Fibroblast of the conjunctiva (primary cell): ENCODE measurements at regions not wholly inside any gene's neighbourhood (a gene's known extent, or its start where the extent isn't known, plus 50 kb on each side); places are given as distances from the start of the nearest gene placed in this dataset.
"Not testable (repeated sequence)": the region's sequence is repeated elsewhere in the genome, so short reads cannot be mapped to it uniquely, and the experiment has no call there.

Experiments used
- DNase-seq: peaks from one replicate; pipeline ENCODE4 v3.0.0-alpha.2; 2010; ENCODE audit warnings: low read depth

DNA sequence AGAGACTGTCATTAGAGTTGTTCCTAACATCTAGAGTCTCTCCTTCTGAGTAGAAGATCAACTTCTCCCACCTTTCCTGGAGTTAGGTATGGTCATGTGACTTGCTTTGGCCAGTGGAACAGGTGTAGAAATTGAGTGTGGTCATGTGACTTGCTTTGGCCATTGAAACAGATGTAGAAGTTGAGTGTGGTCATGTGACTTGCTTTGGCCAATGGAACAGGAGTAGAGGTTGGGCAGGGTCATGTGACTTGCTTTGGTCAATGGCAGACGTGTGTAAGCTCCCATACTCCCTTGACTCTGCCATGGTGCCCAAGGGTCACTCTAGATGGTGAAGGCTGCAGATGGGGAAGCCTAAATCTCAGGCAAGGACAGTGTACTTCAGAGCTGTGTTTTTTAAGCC lies 306.0 kb downstream of the NPHP4 start:
- DNase-seq: no peak

DNA sequence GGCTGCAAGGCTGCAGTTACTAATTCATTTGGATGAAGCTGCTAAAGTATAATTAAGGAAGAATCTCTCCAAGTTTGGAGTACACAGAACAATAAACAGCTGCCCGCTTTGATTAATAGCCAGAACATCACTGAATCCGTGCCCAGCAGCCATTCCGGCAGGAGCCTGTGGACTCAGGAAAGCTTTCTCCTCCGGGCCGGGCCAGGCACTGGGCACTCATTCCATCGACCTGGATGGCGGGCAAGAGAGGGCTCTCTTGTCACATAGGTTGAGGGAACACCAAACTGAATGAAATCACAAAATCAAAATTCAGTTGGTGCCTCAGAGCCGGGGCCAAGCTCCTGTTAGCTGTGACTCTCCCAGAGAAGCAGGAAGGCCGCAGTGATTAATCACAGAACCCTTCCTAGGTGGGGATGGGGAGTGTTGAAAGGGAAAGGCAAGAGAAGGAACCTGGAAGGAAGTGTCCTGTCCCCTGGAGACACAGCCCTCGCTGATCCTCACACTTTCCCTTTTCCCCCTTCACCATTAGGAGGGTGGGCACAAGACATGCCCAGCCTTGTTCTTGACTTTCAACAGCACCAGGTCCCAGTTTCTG lies 306.7 kb downstream of the NPHP4 start:
- DNase-seq: no peak

DNA sequence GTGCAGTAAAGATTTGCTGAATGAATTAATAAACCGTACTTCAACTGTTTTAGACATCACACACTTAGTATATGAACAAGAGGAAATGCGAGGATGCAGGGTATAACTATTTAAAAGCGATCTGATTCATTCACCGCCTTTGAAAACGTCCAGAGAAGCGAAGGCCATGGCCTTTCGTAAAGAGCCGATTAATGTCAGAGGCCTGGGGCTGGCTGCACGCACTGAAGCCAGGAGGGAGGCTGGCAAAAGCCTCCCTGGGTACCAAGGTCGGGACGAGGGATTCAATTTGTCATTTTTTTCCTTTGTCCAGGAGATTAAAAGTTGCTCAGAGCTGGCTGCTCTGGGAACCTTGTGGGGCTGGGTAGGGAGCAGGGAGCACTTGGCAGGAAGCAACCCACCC lies 307.4 kb downstream of the NPHP4 start:
- no peak for DNase-seq

DNA sequence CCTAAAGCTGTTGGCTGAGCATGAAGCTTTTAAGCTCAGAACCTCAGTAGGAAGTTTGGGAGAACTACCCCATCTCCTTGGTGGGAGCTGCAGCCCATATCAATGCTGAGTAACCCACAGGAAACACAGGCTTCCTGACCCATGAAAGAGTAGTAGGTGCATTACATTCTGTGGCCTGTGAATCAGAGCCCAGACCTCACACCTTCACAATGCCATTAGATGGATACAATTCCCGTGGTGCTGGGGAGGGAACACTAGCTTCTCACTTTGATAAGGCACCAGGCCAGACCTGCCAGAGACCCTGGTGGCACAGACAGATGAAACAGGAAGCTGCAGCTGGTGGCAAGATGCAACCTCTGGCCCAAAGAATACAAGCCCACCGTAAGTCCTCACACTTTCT lies 308.8 kb downstream of the NPHP4 start:
- DNase-seq: no peak

DNA sequence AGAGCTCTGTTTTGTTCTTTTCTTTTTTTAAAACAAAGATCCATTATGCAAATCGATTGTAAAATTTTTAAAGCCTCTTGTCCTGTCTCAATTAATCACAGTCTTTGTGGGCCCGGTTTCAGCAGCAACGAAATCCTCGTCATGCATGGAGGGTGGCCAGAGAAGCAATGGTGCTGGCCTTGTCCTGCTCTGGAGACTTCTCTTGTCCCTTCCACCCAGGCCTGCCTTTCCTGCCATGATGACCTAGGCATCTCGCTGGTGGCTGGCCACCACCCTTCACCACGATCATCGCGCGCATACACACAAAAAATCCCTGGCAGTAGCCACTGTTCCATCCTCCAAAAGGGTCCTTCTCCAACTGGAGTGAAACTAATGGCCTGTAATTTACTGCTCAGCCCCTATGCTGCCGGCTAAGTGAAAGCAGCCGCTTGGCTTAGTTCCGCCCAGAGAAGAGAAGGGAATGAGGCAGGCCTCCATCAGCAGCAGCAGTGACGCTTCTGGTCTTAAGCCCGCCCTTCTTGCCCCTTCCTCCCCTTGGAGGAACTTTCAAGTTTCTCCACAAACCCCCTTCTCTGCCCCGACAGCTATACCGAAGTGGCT lies 309.5 kb downstream of the NPHP4 start:
- no peak for DNase-seq

DNA sequence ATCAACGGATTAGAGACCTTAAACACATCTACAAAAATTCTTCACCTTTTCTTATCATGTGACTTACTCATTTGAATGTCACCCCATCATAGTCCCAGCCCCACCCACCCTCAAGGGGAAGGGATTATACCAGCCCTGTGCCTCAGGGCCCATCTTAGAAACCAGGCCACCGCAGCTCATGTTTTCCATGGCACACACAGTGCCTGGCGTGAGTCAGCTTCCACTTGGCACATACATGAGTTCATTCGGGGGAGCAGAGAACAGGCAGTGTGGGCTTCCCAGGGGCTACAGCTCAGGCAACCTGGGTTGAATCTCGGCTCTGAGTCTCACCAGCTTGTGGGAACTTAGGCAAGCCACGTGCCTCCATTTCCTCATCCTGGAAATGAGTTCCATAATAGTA lies 310.6 kb downstream of the NPHP4 start:
- no peak for DNase-seq

DNA sequence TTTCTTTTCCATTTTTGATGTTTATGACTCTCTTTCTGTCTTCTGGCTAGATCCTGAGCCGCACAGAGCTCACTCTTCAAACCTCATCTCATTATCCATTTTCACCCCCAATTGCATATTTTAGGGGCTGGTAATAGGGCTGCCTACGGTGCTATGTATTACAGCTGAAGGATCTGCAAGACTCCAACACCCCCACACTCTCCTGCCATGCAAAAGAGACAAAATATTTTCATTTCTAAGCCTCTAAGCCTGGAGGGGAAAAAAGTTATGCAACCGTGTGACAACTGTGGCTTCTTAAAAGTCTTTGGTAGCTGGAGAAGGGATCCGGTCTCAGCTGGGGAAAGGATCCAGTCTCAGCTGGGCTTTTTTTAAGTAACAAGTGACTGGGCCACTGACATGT lies 311.6 kb downstream of the NPHP4 start:
- DNase-seq: no peak

DNA sequence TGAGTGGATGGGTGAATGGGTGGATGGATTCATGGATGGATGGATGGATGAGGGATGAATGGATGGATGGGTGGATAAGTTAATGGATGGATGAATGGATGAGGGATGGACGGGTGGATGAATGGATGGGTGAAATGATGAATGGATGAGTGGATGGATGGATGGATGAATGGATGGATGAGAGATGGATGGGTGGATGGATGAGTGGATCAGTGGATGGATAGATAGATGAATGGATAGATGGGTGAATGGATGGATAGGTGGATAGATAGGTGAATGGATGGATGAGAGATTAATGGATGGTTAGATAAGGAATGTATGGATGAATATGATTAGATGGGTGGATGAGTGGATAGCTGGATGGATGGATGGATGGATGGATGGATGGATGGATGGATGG lies 313.5 kb downstream of the NPHP4 start:
- no peak for DNase-seq

DNA sequence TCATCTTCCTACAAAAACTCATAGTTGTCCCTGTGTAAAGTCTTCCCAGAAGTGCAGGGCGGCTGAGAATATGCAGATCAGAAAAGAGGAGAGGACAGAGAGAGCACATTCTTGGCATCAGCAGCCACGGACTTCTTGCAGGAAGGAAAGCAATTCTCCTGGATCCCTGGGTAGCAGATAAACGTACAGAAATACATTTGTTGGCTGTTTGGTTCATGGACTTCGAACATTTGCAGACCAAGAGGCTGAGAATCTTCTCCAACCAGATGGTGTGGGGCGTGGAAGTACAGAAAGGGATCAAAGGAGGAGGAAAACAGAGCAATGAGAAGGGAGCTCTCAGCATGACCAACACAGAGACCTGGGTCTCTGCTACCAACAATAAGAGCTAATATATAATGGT lies 319.9 kb downstream of the NPHP4 start:
- not testable (repeated sequence) for DNase-seq

DNA sequence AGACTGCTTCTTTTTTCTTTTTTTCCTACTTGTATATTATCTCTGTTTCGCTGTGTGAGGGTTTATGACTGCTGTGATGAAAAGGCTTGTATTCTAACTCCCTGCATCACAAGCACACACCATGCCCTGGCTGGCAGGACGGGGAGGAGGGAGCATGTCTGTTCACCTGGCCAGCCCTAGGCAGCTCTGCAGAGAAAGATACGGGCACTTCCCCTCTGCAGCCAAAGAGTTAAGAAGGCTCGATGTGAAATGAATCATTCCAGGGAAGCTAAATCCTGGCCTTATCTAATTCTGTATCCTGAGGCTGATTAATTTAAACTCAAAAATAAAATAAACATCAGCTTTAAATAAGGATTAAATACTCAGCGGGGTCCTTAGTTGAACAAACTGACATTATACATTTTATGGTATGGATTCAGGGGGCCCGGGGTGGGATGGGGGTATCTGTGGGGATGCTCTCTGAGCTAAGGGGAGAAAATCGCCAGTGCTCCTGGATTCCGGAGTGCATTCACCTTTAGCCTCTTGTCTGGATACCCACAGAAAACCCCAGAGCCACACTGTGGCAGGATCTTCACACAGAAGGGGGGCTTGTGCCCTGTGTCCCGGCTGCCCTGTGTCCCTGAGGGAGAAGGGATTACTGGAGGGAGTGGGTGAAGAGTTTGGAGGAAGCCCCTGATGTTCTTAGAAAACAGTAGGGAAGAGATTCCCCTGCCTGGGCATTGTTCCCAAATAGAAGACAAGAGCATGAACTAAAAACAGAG lies 321.5 kb downstream of the NPHP4 start:
- no peak for DNase-seq

DNA sequence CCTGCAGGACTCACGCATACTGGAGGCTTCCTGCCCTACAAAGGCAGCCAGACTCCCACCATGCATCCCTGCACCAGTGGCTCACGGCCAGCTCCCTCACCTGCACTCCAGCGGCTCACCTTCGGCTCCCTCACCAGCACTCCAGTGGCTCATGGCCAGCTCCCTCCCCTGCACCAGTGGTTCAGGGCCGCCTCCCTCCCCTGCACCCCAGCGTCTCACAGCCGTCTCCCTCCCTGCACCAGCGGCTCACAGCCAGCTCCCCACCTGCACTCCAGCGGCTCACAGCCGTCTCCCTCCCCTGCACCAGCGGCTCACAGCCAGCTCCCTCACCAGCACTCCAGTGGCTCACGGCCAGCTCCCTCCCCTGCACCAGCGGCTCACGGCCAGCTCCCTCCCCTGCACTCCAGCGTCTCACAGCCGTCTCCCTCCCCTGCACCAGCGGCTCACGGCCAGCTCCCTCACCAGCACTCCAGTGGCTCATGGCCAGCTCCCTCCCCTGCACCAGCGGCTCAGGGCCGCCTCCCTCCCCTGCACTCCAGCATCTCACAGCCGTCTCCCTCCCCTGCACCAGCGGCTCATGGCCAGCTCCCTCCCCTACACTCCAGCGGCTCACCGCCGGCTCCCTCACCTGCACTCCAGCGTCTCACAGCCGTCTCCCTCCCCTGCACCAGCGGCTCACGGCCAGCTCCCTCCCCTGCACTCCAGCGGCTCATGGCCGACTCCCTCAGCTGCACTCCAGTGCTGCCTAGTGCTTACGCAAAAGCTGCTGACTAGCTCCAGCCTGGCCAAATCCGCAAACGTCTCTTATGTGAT lies 324.5 kb downstream of the NPHP4 start:
- DNase-seq: no peak

DNA sequence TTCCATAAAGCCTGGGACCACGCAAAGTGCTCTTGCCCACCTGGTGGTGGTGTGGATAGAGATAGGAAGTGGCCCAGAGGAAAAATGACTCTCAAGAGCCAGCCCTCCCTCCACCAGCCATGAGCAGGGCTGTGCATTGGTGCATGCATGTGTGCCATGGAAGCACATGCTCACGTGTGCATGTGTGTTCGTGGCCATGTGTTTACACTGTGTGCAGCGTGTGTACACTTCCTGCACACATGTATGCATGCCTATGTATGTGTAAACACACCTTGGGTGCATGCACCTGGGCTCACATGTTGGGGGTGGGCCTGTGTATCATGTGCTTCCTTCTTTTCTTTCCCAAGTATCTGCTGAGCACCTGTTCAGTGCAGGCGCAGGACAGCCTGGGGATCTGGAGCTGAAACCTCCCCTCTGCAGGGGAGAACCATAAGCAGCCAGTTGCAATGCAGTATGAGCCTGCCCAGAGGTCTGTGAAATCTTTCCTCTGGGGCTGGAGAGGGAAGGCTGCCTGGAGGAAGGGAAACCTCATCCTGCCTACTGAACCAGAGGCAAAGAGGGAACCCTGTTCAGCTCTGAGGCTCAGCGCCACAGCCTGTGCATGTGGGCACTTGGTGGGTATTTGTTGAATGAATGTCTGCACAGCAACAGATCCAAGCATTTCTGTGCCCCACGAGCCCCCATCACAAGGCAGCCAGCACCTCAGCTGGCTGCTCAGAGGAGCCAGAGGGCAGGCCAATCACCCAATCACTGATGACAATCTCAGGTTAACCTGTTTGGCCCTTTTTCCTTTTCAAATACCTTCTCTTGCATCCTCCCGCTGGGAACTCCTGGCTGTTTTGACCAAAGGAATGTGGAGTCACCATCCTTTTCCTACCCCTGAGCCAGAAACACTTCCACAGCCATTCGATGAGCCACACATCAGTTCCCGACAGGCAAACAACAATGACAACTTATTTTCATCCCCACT lies 327.0 kb downstream of the NPHP4 start:
- DNase-seq: no peak

DNA sequence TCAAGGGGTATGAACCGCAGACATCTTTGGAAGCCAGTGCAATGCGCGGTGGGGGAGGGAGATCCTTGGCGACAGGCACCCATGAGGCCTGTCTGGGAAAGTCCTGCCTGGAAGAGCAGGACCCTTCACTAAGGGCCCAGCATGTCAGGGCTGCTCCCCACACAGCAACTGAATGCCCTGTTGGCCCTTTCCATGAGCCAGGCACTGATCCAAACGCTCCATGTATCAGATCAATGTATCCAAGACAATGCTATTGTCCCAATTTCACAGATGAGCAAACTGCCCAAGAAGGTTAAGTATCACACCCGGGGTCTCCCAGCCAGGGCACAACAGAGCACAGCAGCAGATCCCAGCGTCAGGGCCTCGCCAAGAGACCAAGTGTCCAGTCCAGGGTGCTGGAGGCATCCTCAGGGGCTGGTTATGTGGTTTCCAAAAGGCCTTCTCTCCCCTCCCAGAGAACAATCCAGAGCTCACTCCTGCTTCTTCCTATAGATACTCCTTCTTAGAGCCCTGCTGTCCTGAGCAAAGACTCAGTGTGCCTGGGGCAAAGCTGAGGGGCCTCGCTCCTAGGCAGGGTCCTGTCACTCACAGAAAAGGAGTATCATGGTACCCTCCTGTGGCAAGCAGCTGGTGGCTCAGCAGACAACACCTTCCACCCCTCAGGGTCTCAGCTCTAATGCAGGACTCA lies 328.0 kb downstream of the NPHP4 start:
- no peak for DNase-seq

DNA sequence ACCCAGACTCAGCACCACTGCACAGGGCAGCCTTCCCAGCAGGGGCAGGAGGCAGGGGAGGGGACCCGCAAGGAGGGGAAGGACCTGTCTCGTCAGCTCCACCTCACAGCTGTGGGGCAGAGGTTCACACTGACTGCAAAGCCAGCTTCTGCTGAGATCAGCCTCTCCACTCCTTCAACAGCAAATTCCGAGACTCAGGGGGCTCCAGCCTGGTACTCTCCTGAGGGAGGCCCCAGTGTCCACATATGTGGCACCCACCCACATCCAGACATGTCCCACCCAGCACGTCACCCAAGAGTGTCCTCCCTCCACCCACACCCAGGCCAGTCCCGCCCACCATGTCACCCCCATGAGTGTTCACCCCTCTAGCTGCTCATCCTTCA lies 329.5 kb downstream of the NPHP4 start:
- DNase-seq: no peak

DNA sequence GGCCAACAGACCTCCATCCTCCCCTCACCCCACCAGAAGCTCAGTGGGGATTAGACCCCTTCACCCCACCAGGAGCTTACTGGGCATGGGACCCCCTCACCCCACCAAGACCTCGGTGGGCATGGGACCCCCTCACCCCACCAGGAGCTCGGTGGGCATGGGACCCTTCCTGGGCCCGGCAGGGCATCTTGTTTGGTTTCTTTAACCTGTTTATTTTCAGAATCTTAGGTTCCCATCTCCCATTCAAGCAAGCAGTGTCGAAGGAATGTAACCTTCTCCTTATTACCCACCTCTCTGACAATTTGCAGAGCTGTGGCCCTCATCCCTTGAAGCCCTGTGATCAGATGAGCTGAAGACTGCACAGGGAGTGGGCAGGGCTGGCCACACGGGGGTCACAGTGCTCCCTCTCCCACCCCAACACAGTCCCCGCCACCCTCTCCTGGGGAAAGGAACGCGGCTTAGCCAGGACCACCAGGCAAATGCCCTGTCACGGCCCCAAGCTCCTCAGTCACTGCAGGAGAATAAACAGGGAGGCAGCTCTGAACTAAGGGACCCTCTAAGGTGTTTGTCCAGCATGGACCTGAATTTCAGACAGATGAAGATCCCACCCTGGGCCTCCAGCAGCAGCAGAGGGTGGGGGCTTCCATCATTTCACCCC lies 330.0 kb downstream of the NPHP4 start:
- no peak for DNase-seq

DNA sequence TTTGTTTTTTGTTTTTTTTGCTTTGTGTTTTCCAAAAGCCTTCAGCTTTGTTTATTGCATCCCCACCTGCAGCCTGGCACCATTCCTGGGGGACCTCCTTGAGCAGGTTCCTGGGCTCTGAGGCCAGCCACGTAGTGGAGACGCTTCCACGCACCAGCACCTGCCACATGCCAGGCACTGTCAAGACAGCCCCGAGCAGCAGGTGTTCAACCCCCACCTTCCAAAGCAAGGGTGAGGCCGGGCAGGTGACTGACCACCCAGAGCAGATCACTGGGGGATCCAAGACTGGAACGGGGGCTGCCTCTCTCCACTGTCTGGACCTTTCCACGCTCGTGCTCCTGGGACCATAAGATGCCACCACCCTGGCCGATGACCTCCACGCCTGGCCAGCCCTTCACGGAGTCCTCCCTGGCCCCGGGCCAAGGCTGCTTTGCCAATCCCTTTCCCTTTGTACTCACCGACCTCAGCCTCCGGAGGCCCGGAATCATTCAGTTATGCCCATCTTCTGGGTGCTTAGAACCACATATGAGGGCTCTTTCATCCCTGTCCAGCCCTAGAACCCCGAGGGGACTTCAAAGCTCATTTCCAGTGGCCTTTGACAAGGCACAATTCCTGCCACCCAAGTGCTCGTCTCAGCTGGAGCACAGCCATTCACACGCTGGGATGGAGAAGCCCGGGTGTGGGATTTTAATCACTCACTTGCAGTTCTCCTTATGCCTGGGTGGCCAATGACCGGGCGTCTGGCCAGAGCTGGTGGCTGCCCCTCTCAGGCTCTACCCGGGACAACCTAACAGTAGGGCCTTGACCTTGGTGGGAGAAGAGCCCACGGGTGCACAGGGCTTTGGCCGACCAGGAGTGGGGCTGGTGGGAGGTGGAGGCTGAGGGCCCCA lies 330.8 kb downstream of the NPHP4 start:
- DNase-seq: no peak

DNA sequence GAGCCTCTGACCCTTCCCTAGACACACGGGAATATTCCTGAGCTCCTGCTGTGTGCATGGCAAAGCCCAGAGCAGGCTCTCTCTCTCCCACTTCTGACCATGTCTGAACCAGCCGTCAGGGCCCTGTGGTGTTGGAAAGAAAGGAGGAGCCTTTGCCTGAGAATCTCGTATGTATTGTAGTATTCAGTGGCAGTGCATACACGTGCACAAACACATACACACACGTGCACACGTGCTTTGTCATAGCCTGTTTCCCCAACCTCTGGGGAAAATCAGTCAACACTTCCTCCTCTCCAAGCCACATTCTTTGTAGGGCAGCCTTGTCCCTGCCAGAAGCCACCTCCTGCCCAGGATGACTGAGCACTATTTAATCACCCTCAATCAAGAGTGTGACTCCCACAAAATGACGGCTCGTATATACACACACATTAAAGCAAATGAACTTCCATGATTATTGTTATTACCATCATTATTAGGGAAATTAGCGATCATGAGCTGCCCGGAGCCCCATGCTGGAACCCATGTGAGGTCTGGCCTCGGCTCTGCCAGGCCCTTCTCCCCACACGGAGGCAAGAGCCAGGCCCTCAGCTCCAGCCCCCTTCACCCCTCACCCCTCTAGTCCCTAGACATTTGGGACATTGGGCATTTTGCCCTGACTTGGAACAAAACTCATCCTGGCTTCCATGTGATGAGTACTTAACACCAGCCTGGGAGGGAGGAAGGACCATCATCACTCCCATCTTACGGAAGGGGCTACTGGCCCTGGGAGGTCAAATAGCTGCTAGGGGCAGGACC lies 331.9 kb downstream of the NPHP4 start:
- no peak for DNase-seq

DNA sequence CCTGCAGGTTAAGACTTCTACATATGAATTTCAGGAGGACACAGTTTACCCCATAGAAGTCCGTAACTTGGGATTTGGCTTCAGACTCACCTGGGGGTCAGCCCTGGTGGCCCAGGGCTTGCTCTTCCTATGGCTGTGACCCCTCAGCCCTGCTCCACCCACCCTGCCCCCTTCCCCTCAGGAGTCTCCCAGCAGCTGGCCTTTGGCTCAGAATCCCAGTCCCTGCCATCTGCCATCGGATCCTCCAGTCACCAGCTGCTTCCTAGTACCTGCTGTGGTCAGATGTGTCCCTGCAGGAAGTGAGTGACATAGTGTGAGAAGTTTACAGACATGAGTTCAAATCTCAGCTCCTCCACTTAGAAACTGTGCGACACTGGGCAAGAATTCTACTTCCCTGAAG lies 332.6 kb downstream of the NPHP4 start:
- no peak for DNase-seq
